ENCODE measurements at regions not wholly inside any gene's neighbourhood (a gene's known extent, or its start where the extent isn't known, plus 50 kb on each side); places are given as distances from the start of the nearest gene placed in this dataset.
"Not testable (repeated sequence)": the region's sequence is repeated elsewhere in the genome, so short reads cannot be mapped to it uniquely, and the experiment has no call there.

GRCh38 chrX:92270936-92271855 lies 492.0 kb downstream of the PCDH11X start (continued):
- no peak for TF ChIP-seq BHLHE40 (IDR thresholded peaks at IDR 0.05; ENCODE audit: low read depth, low read length)

- H3K36me3 ChIP-seq (ENCODE audit: control insufficient read depth, insufficient read depth, low read length); H3K4me1 ChIP-seq (ENCODE audit: control insufficient read depth, insufficient read depth, low read length); H3K14ac ChIP-seq (replicated peaks; ENCODE audit: low read depth, low read length); H3K9me1 ChIP-seq (ENCODE audit: insufficient read depth, low read length); H3K27ac ChIP-seq (ENCODE audit: insufficient read depth, low read length); H2AK9ac ChIP-seq (replicated peaks; ENCODE audit: low read depth, low read length, poor library complexity); dilution Hi-C loops (cut with HindIII; ENCODE audit: low sequenced_read_pairs, unreplicated experiment); H3K27me3 ChIP-seq (ENCODE audit: control insufficient read depth, insufficient read depth, low read length); DNase-seq; H2BK20ac ChIP-seq (ENCODE audit: low read depth, low read length); CTCF ChIA-PET; H3K18ac ChIP-seq (ENCODE audit: low read depth, low read length); H3K9ac ChIP-seq (ENCODE audit: low read depth, low read length); intact Hi-C loops (cut with micrococcal nuclease); POLR2A ChIA-PET (ENCODE audit: unreplicated experiment); H4K8ac ChIP-seq (ENCODE audit: low read depth in 2 of 2, low read length in 2 of 2); H3K4me2 ChIP-seq (ENCODE audit: low read depth, low read length); H2BK120ac ChIP-seq (ENCODE audit: low read depth, low read length); H3K23ac ChIP-seq (ENCODE audit: low read depth, low read length); in situ Hi-C loops (cut with MboI; ENCODE audit: low sequenced_read_pairs); H3K79me1 ChIP-seq (ENCODE audit: low read depth in 1 of 2, low read length in 2 of 2); BruUV-seq (replicated peaks); H3K4ac ChIP-seq (ENCODE audit: low read depth, low read length); H4K5ac ChIP-seq (ENCODE audit: low read depth, low read length); H2BK5ac ChIP-seq (ENCODE audit: low read depth, low read length, poor library complexity, severe bottlenecking); ATAC-seq (ENCODE audit: low read depth); H3K56ac ChIP-seq (ENCODE audit: extremely low read depth, insufficient read depth, low read length); H3K4me3 ChIP-seq (ENCODE audit: insufficient read depth, low read depth, low read length); H2AK5ac ChIP-seq (ENCODE audit: low read depth, low read length); H2AFZ ChIP-seq (replicated peaks; ENCODE audit: low read length, poor library complexity); H4K20me1 ChIP-seq (ENCODE audit: insufficient read depth, low read length); H3K9me3 ChIP-seq (ENCODE audit: control insufficient read depth, insufficient read depth, low read length); H2BK15ac ChIP-seq (ENCODE audit: low read depth, low read length); H4K91ac ChIP-seq (ENCODE audit: insufficient read depth, low read depth, low read length): not testable (repeated sequence)
- no CpG with 5 or more reads among the region's 7 CpGs for WGBS, 2 experiments (ENCODE audit: extremely low coverage in 2 of 2, insufficient read length in 1 of 2)
Measured at GRCh38 chrX:92278556-92278955, 499.4 kb downstream of the PCDH11X start.

- H3K4me1 ChIP-seq (ENCODE audit: control insufficient read depth, insufficient read depth, low read length); H3K4me2 ChIP-seq (ENCODE audit: low read depth, low read length); H3K9me1 ChIP-seq (ENCODE audit: insufficient read depth, low read length); H3K79me1 ChIP-seq (ENCODE audit: low read depth in 1 of 2, low read length in 2 of 2); H2BK120ac ChIP-seq (ENCODE audit: low read depth, low read length); H2BK15ac ChIP-seq (ENCODE audit: low read depth, low read length); CTCF ChIA-PET; H3K27ac ChIP-seq (ENCODE audit: insufficient read depth, low read length); H2AK9ac ChIP-seq (replicated peaks; ENCODE audit: low read depth, low read length, poor library complexity); H3K4me3 ChIP-seq (ENCODE audit: insufficient read depth, low read depth, low read length); H2BK5ac ChIP-seq (ENCODE audit: low read depth, low read length, poor library complexity, severe bottlenecking); H2AFZ ChIP-seq (replicated peaks; ENCODE audit: low read length, poor library complexity); BruUV-seq (replicated peaks); H3K18ac ChIP-seq (ENCODE audit: low read depth, low read length); H3K23ac ChIP-seq (ENCODE audit: low read depth, low read length); H3K27me3 ChIP-seq (ENCODE audit: control insufficient read depth, insufficient read depth, low read length); H3K56ac ChIP-seq (ENCODE audit: extremely low read depth, insufficient read depth, low read length); H4K5ac ChIP-seq (ENCODE audit: low read depth, low read length); DNase-seq; H3K9me3 ChIP-seq (ENCODE audit: control insufficient read depth, insufficient read depth, low read length); H3K14ac ChIP-seq (replicated peaks; ENCODE audit: low read depth, low read length); H4K20me1 ChIP-seq (ENCODE audit: insufficient read depth, low read length); H4K91ac ChIP-seq (ENCODE audit: insufficient read depth, low read depth, low read length); in situ Hi-C loops (cut with MboI; ENCODE audit: low sequenced_read_pairs); H2AK5ac ChIP-seq (ENCODE audit: low read depth, low read length); H4K8ac ChIP-seq (ENCODE audit: low read depth in 2 of 2, low read length in 2 of 2); intact Hi-C loops (cut with micrococcal nuclease); H3K9ac ChIP-seq (ENCODE audit: low read depth, low read length); ATAC-seq (ENCODE audit: low read depth); POLR2A ChIA-PET (ENCODE audit: unreplicated experiment); dilution Hi-C loops (cut with HindIII; ENCODE audit: low sequenced_read_pairs, unreplicated experiment); H3K4ac ChIP-seq (ENCODE audit: low read depth, low read length); H2BK20ac ChIP-seq (ENCODE audit: low read depth, low read length); H3K36me3 ChIP-seq (ENCODE audit: control insufficient read depth, insufficient read depth, low read length): not testable (repeated sequence)
- no CpG with 5 or more reads among the region's 2 CpGs for WGBS, 2 experiments (ENCODE audit: extremely low coverage in 2 of 2, insufficient read length in 1 of 2)
Measured at GRCh38 chrX:92280347-92280746, 501.2 kb downstream of the PCDH11X start.
